KMS-11 (cell line): ENCODE measurements at regions not wholly inside any gene's neighbourhood (a gene's known extent, or its start where the extent isn't known, plus 50 kb on each side); places are given as distances from the start of the nearest gene placed in this dataset.

Experiments
- H2AFZ ChIP-seq: fragments of 200-600 bp; sonication (generic); 2 replicates; pipeline ENCODE4 v1.6.1; 2016; ENCODE audit warnings: antibody characterized with exemption, mixed run types, low read depth
- H3K27ac ChIP-seq: fragments of 200-600 bp; sonication (generic); 2 replicates; pipeline ENCODE4 v1.6.1; 2016; ENCODE audit warnings: mild to moderate bottlenecking, mixed run types
- H3K27me3 ChIP-seq: fragments of 200-600 bp; sonication (generic); 2 replicates; pipeline ENCODE4 v1.6.1; 2017; ENCODE audit warnings: mild to moderate bottlenecking, low read depth, mixed run types, moderate library complexity; ENCODE audit not compliant: insufficient read depth
- H3K36me3 ChIP-seq: fragments of 200-600 bp; sonication (generic); 2 replicates; pipeline ENCODE4 v1.6.1; 2017; ENCODE audit warnings: mild to moderate bottlenecking, mixed run types; ENCODE audit not compliant: insufficient read depth
- H3K4me1 ChIP-seq: fragments of 200-600 bp; sonication (generic); 2 replicates; pipeline ENCODE4 v1.6.1; 2016; ENCODE audit warnings: mild to moderate bottlenecking, low read depth, mixed run types; ENCODE audit not compliant: poor library complexity, severe bottlenecking
- H3K4me2 ChIP-seq: fragments of 200-600 bp; sonication (generic); 2 replicates; pipeline ENCODE4 v1.7.0; 2016; ENCODE audit warnings: mild to moderate bottlenecking, mixed run types
- H3K4me3 ChIP-seq: fragments of 200-600 bp; sonication (generic); IDR thresholded peaks from 2 replicates; pipeline ENCODE4 v1.6.1; 2017; ENCODE audit warnings: low read depth, low read length, mixed read lengths; ENCODE audit not compliant: insufficient read depth
- H3K79me2 ChIP-seq: fragments of 200-600 bp; sonication (generic); 2 replicates; pipeline ENCODE4 v1.6.1; 2016; ENCODE audit warnings: low read depth, mixed run types; ENCODE audit not compliant: insufficient read depth
- H3K9ac ChIP-seq: fragments of 200-600 bp; sonication (generic); 2 replicates; pipeline ENCODE4 v1.6.1; 2016; ENCODE audit warnings: mild to moderate bottlenecking, mixed run types
- H4K20me1 ChIP-seq: fragments of 200-600 bp; sonication (generic); 2 replicates; pipeline ENCODE4 v1.6.1; 2016; ENCODE audit warnings: mild to moderate bottlenecking, mixed run types; ENCODE audit not compliant: insufficient read depth
- CTCF ChIP-seq: fragments of 200-600 bp; sonication (generic); conservative IDR thresholded peaks from 2 replicates; pipeline ENCODE4 v1.6.1; 2017; ENCODE audit warnings: low read depth, mild to moderate bottlenecking, antibody characterized with exemption, low read length, moderate library complexity, mixed read lengths

- H3K4me1 ChIP-seq: no peaks in the 10 kb centered on the region
- H3K79me2 ChIP-seq: no peaks in the 10 kb centered on the region
- H3K36me3 ChIP-seq: no peaks in the 10 kb centered on the region
- TF ChIP-seq CTCF: no peak
- no peaks in the 10 kb centered on the region for H4K20me1 ChIP-seq
- no peak overlapping the region for H3K4me2 ChIP-seq
- H3K27ac ChIP-seq: no peak overlapping the region
- no peak overlapping the region for H2AFZ ChIP-seq
- no peak overlapping the region for H3K9ac ChIP-seq
- no peak overlapping the region for H3K4me3 ChIP-seq
- no peaks in the 10 kb centered on the region for H3K27me3 ChIP-seq
Observed at GRCh38 chr11:29300420-29300819, 716.4 kb downstream of the KCNA4 start.

GRCh38 chr11:29296680-29297079 lies 720.1 kb downstream of the KCNA4 start:
- Histone ChIP-seq H3K4me1 (peaks cover 7% of the 10 kb centered on the region), H3K4me2 (no peak overlapping the region), H3K27me3 (no peaks in the 10 kb centered on the region), H3K4me3 (no peak overlapping the region), H3K36me3 (no peaks in the 10 kb centered on the region), H3K27ac (no peak overlapping the region), H2AFZ (no peak overlapping the region), H3K9ac (no peak overlapping the region), H4K20me1 (no peaks in the 10 kb centered on the region), H3K79me2 (no peaks in the 10 kb centered on the region)
- no peak for TF ChIP-seq CTCF

GRCh38 chr11:29293825-29294224 lies 723.0 kb downstream of the KCNA4 start:
- peak overlapping the region; percentile 19; the same call in 1 of the 2 replicates for H3K4me2 ChIP-seq
- H3K36me3 ChIP-seq: no peaks in the 10 kb centered on the region
- H4K20me1 ChIP-seq: no peaks in the 10 kb centered on the region
- H3K27ac ChIP-seq: no peak overlapping the region
- H3K4me1 ChIP-seq: peaks cover 7% of the 10 kb centered on the region
- no peaks in the 10 kb centered on the region for H3K27me3 ChIP-seq
- no peak overlapping the region for H3K9ac ChIP-seq
- no peak for TF ChIP-seq CTCF
- no peaks in the 10 kb centered on the region for H3K79me2 ChIP-seq
- H2AFZ ChIP-seq: no peak overlapping the region
- no peak overlapping the region for H3K4me3 ChIP-seq

- H3K4me1 ChIP-seq: no peaks in the 10 kb centered on the region
- H2AFZ ChIP-seq: no peak overlapping the region
- H3K27ac ChIP-seq: no peak overlapping the region
- no peaks in the 10 kb centered on the region for H3K79me2 ChIP-seq
- TF ChIP-seq CTCF: no peak
- no peak overlapping the region for H3K9ac ChIP-seq
- H4K20me1 ChIP-seq: no peaks in the 10 kb centered on the region
- H3K27me3 ChIP-seq: no peaks in the 10 kb centered on the region
- H3K4me2 ChIP-seq: no peak overlapping the region
- H3K36me3 ChIP-seq: no peaks in the 10 kb centered on the region
- H3K4me3 ChIP-seq: no peak overlapping the region
Observed at GRCh38 chr11:29282088-29282487, 734.7 kb downstream of the KCNA4 start.
